GM19239 (cell line): ENCODE measurements at regions not wholly inside any gene's neighbourhood (a gene's known extent, or its start where the extent isn't known, plus 50 kb on each side); places are given as distances from the start of the nearest gene placed in this dataset.
"Not testable (repeated sequence)": the region's sequence is repeated elsewhere in the genome, so short reads cannot be mapped to it uniquely, and the experiment has no call there.

Experiments used
- DNase-seq: peaks from one replicate; pipeline ENCODE4 v3.0.0; 2011; ENCODE audit warnings: low spot score; ENCODE audit not compliant: insufficient read length
- FAIRE-seq: peaks from 2 replicates; lab custom pipeline; 2011; peaks lifted over from hg19 to GRCh38; lab: Jason Lieb, UNC

- FAIRE-seq = no peak
- no peak for DNase-seq
These were observed 267.2 kb upstream of the BTG1 start for GRCh38 chr12:92412856-92413255.

DNA sequence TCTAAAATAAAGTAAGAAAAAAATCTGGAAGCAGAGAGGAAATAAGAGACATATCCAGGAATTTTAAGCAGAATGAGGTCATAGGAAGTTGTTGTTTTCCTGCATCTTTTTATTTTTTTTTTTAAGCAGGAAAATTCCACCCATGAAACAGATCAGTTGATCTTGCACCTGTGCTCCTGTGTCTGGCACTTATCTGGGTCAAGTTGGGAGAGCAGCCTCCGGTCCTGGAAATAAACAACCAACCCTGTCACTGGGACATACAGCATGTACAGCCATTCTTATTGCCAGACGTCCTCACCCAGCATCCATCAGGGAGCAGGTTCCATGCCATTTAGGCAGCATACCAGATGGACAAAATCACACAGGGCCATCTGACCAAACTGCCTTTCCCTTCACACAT, 266.0 kb upstream of the BTG1 start:
- DNase-seq (no peak), FAIRE-seq (no peak)

DNA sequence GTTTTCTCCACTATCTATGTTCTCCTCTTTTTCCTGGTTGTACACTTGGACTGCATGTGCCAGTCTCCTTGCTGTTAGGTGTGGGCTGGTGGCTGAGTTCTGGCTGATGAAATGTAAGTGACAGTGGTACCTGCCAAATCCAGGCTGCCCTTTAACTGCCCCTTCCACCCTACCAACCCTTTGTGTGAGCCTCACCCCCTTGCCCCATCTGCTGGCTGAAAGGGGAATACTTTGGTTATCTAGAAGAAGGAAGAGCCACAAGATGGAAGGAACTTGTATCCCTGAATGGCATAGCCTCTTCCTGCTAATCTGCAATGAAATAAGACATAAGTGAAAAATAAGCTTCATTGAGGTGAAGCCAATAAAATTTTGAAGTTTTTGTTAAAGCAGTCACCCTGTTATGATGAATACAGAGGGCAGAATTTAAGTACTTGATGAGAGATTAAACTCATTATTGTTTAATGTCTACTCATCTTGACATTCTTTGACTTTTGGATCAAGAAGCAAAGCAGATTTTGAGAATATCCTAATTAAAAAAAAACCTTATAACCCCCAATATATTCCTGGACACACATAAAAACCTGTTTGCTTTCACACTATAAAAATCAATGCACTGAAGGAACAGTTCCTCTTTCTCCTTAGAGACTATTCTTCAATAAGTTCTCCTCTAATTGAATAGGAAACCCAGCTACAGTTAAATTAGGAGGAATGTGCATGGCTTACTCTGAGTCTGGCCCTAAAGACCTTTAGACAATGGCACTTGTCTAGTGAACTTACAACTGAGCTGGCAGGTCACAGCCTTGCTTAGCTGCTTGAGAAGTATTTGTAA, 262.6 kb upstream of the BTG1 start:
- DNase-seq (no peak), FAIRE-seq (peak; percentile 87)

DNA sequence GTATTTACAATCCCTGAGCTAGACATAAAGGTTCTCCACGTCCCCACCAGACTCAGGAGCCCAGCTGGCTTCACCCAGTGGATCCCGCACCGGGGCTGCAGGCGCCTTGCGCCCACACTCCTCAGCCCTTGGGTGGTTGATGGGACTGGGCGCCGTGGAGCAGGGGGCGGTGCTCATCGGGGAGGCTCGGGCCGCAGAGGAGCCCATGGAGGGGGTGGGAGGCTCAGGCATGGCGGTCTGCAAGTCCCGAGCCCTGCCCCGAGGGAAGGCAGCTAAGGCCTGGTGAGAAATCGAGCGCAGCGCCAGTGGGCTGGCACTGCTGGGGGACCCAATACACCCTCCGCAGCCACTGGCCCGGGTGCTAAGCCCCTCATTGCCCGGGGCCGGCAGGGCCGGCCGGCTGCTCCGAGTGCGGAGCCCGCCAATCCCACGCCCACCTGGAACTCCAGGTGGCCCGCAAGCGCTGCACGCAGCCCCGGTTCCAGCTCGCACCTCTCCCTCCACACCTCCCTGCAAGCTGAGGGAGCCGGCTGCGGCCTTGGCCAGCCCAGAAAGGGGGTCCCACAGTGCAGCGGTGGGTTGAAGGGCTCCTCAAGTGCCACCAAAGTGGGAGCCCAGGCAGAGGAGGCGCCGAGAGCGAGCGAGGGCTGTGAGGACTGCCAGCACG, 260.9 kb upstream of the BTG1 start:
- not testable (repeated sequence) for FAIRE-seq, DNase-seq

DNA sequence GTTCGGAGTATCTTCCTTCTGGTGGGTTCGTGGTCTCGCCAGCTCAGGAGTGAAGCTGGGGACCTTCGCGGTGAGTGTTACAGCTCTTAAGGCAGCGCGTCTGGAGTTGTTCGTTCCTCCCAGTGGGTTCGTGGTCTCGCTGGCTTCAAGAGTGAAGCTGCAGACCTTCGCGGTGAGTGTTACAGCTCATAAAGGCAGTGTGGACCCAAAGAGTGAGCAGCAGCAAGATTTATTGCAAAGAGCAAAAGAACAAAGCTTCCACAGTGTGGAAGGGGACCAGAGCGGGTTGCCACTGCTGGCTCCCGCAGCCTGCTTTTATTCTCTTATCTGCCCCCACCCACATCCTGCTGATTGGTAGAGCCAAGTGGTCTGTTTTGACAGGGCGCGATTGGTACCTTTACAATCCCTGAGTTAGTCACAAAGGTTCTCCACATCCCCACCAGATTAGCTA, 260.2 kb upstream of the BTG1 start:
- DNase-seq, FAIRE-seq: not testable (repeated sequence)

DNA sequence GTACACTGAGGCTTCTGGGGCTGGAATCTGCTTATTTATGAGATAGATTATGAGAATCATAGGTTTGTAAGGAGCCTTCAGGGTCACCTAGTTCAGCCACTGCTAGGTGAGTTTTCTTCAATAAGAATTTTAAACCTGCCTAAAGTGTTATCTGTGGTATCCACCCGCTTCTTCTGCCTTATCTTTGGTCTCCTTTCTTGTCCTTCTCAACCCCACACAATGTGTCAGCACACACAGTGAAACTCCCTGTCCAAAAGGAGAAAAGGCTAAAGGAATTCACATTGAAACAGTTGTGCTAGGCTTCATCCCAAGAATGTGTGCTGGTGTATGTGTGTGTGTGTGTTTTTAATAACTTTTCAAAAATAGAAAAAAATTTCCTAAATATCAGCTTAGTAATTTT, 259.3 kb upstream of the BTG1 start:
- peak; percentile 62 for FAIRE-seq
- DNase-seq = no peak

DNA sequence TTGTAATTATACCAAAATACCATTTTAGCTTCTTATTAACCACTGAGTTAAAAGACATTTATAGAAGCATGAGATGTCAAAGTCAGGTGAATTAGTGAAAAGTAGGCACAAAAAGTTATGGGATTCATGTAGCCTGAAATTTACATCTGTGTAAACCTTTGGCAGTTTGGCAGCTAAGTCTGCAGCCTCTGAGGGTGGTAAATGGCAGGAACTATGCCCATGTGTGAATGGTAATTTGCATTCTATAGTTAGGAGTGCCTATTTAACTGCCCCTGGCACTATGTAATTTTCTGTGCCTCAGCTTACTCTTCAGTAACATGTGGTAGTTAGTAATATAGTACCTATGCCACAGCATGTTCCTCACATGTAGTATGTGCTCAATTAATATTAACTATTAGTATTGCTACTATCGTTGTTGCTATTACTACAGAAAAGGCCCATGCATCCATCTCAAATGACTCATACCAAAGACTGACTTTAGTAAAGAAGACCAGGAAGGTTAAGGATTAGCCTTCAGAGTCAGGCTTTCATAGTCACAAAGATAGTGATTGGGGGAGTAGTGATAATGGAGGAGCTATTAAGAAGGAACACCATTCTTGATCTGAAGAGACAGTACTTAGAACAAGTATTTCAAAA, 258.7 kb upstream of the BTG1 start:
- FAIRE-seq = no peak
- no peak for DNase-seq

GRCh38 chr12:92403210-92404175, 257.8 kb upstream of the BTG1 start:
- FAIRE-seq (peak; percentile 100), DNase-seq (peak; percentile 39)

GRCh38 chr12:92402415-92402814, 256.8 kb upstream of the BTG1 start:
- DNase-seq = no peak
- FAIRE-seq = no peak

DNA sequence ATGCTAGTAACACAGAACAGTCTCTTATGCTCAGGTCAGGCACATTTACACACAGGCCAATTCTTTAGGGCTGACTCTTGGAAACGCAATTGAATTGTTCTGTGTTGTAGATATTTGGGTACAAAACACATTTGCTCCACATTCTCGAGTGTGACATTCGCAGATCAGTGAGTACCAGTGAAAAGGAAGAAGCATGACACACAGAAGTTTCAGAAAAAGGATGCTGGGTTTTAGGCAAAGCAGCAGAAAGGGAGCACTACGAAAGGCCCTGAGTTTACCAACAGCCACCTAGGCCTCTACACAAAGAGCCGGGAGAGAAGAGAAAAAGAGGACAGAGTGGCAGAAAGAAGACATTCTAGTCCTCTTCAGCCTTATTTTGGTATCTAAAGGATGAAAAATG, 254.4 kb upstream of the BTG1 start:
- peak; percentile 96 for FAIRE-seq
- no peak for DNase-seq

DNA sequence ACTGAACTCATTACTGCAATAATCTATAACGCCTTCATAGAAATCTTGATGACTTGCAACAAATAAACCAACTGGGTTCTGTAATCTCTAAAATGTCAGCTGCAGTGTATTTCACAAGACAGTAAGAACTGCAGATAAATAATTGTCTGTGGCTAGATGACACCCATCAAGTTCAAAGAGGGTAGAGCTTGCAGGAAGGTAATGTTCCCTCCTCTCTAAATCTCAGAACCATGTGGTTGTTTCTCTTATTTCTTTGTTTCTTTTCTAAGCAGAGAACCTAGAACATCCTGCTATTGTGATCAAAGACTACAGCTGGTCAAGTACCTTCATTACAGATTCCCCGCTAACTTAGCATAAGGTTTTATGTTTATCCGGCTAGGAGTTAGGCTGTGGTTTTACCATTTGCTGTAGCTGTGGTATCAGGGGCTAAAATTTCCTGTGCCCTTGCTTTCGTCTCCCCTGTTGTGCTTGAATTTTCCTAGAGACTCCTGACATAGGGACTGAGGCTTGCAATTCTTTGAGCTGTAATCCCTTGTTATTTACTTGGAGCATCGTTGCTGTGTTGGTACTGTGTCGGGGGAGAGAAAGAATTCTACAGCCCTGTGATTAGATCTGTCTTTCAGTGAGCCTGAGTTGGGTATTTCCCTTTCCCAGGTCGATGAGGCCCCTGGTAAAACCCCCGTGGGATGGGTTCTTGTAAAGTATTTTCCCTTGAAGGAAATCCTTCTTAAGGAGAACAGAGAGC, 253.1 kb upstream of the BTG1 start:
- DNase-seq = no peak
- FAIRE-seq = no peak

DNA sequence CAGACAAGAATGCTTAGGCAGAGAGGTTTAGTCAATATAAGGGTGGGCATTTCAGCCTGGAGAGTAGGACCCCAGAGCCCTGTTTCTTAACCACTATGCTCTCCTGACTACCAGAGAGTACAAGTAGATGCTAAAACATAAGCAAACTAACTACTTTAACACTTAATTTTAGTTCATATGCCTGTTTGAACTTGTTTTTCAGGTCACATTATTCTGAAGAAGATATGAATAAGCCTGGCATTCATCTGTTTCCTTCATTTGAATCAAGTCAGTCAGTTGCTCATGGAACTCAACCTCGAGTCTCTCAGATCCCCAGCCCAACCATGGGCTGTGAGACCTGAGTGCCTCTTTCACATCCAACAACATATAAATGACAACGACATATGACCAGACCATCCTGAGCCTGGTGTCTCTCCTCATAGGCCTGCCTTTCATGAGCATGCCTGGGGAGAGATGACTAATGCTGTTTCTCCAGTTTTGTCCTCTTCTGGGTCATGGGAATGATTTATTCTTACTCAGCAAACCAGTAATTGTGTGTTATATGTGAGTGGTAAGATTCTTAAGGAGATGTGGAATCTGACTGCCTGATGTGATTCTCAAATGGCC, 251.1 kb upstream of the BTG1 start:
- FAIRE-seq = no peak
- no peak for DNase-seq

DNA sequence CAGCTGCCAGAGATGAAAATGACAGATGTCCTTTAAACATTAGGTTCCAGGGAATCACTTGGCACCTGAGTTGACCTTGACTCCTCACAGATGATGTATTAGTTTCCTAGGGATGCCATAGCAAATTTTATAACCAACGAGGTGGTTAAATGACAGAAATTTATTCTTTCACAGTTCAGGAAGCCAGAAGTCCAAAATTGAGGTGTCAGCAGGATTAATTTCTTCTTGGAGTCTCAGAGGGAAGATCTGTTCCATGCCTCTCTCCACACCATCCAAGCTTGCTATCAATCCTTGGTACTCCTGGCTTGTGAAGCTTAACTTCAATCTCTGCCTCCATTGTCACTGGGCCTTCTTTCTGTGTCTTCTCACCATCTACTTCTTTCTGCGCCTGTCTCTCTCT, 249.7 kb upstream of the BTG1 start:
- FAIRE-seq (no peak), DNase-seq (no peak)

DNA sequence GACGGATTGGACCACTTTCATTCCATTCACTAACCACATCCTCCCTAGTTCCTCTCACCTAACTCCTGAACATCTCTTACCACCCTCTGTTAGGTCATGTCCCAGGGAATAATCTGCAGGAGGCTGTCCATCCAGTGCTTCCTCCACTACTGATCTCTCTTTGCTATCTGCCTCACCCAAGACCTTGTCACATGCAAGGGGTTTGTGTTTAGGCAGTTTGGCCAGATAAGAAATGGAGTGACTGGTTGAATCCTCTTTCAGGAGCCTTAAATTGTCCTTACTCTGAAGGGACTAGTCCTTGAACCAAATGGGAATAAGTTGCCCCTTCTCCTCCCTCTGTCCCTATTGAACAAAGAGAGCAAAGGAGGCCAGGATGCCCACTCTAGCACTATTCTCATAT, 249.2 kb upstream of the BTG1 start:
- FAIRE-seq = no peak
- DNase-seq = no peak

GRCh38 chr12:92393504-92393903, 247.9 kb upstream of the BTG1 start:
- no peak for DNase-seq
- no peak for FAIRE-seq

- FAIRE-seq, DNase-seq: not testable (repeated sequence)
These were observed 246.1 kb upstream of the BTG1 start for GRCh38 chr12:92391726-92392125.

DNA sequence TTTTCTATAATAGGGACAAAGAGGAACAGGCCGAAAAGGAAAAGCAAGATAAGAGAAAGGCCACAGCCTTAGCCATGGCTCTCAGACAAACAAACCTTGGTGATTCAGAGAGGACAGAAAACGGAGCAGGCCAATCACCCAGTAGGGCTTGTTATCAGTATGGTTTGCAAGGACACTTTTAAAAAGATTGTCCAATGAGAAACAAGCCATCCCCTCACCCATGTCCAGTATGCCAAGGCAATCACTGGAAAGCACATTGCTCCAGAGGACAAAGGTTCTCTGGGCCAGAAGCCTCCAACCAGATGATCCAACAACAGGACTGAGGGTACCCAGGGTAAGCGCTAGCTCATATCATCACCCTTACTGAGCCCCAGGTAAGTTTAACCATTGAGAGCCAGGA, 243.8 kb upstream of the BTG1 start:
- DNase-seq (no peak), FAIRE-seq (no peak)

GRCh38 chr12:92385296-92385695, 239.7 kb upstream of the BTG1 start:
- no peak for DNase-seq
- FAIRE-seq = no peak

DNA sequence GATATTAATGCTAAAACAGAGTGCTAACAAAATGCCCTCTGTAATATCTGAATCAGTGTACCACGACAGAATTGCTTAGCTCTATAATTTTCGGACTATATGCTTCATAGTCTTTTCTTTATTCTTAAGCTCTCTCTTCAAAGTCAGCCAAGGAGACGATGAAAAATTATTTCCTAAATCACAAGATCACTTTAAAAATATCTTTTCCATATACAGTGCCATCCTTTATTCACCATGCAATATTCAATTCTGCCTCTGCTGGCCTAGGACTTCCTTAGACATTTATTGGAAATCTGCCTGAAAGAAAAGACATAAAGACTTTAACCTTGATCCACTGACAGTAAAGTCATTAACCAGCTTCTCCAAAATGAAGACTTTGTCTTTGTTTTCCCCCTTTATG, 238.9 kb upstream of the BTG1 start:
- DNase-seq = no peak
- FAIRE-seq = no peak
